Testis (tissue), 2 donors: ENCODE measurements at regions not wholly inside any gene's neighbourhood (a gene's known extent, or its start where the extent isn't known, plus 50 kb on each side); places are given as distances from the start of the nearest gene placed in this dataset.

ENCODE experiments used
- DNase-seq: peaks from one replicate; pipeline ENCODE4 v3.0.0-alpha.2; 2019
- H3K27ac ChIP-seq, 2 donors: fragments of 200-600 bp; sonication (generic); one replicate each; pipeline ENCODE4 v1.5.1; 2019
- H3K27me3 ChIP-seq: fragments of 200-600 bp; sonication (generic); one replicate; pipeline ENCODE4 v1.5.1; 2019
- H3K36me3 ChIP-seq: fragments of 200-600 bp; sonication (generic); one replicate; pipeline ENCODE4 v1.5.1; 2017; ENCODE audit warnings: low read depth; ENCODE audit errors: missing control alignments
- H3K4me1 ChIP-seq: fragments of 200-600 bp; sonication (generic); one replicate; pipeline ENCODE4 v1.5.1; 2019
- H3K4me3 ChIP-seq, 2 donors: fragments of 200-600 bp; sonication (generic); one replicate each; pipeline ENCODE4 v1.5.1; 2017 to 2019
- H3K9me3 ChIP-seq: fragments of 200-600 bp; sonication (generic); one replicate; pipeline ENCODE4 v1.5.1; 2017
- CTCF ChIP-seq, 3 experiments: fragments of 450-650 bp in 2 of 3; fragments of 200-600 bp in 1 of 3; sonication (generic) in 1 of 3; IDR thresholded peaks; one replicate each; pipeline ENCODE4 v1.5.1; 2016 to 2019; ENCODE audit warnings: antibody characterized with exemption in 3 of 3, mild to moderate bottlenecking in 2 of 3, moderate library complexity in 1 of 3
- POLR2A ChIP-seq: fragments of 450-650 bp; IDR thresholded peaks from one replicate; pipeline ENCODE4 v1.6.1; 2017; ENCODE audit warnings: antibody characterized with exemption, mild to moderate bottlenecking, moderate library complexity
- WGBS, 2 donors: methylation state at CpG; one replicate each; pipeline ENCODE4 v1.1.5; 2018; 5-methylcytosine and 5-hydroxymethylcytosine counted together
- intact Hi-C: fragments of 100-400 bp; cut with DNase I; formaldehyde crosslinking; loops from one replicate; pipeline ENCODE4 v1.15.1; 2023; ENCODE audit warnings: low total_unique reads

- 79 to 89% methylated on average over 1 of the region's 1 CpG for WGBS, 2 donors
Observed at GRCh38 chr7:124692425-124692824, 73.2 kb downstream of the GPR37 start.

GRCh38 chr7:124690840-124691239, 74.8 kb downstream of the GPR37 start:
- Histone ChIP-seq H3K27me3 (no peaks in the 10 kb centered on the region), H3K27ac (no peak overlapping the region), H3K4me3 (no peak overlapping the region), H3K9me3 (no peaks in the 10 kb centered on the region), H3K4me1 (peaks cover 3% of the 10 kb centered on the region), H3K36me3 (no peaks in the 10 kb centered on the region)
- DNase-seq = no peak
- TF ChIP-seq POLR2A (no peak), CTCF (IDR thresholded peaks at IDR 0.05) (no peak)
- intact Hi-C loops = no loop called here

More at GRCh38 chr7:124692425-124692824, 73.2 kb downstream of the GPR37 start:
- Histone ChIP-seq H3K4me3 (no peak overlapping the region), H3K36me3 (no peaks in the 10 kb centered on the region), H3K27ac (no peak overlapping the region), H3K9me3 (no peaks in the 10 kb centered on the region), H3K27me3 (no peaks in the 10 kb centered on the region), H3K4me1 (no peaks in the 10 kb centered on the region)
- intact Hi-C loops = no loop called here
- DNase-seq = no peak
- TF ChIP-seq POLR2A (no peak), CTCF (IDR thresholded peaks at IDR 0.05) (no peak)

GRCh38 chr7:124689931-124690330, 75.7 kb downstream of the GPR37 start:
- no peak overlapping the region for H3K4me3 ChIP-seq
- WGBS, 2 donors = 91 to 100% methylated on average over 1 of the region's 1 CpG

GRCh38 chr7:124689523-124689922, 76.1 kb downstream of the GPR37 start:
- intact Hi-C loops = no loop called here
- Histone ChIP-seq H3K36me3 (no peaks in the 10 kb centered on the region), H3K4me3 (no peak overlapping the region), H3K4me1 (peaks cover 3% of the 10 kb centered on the region), H3K27me3 (no peaks in the 10 kb centered on the region), H3K9me3 (no peaks in the 10 kb centered on the region), H3K27ac (no peak overlapping the region)
- DNase-seq = no peak
- TF ChIP-seq CTCF (IDR thresholded peaks at IDR 0.05) = no peak
- no peak for TF ChIP-seq POLR2A
- 79 to 80% methylated on average over 2 of the region's 2 CpGs for WGBS, 2 donors

More at GRCh38 chr7:124689931-124690330, 75.7 kb downstream of the GPR37 start:
- Histone ChIP-seq H3K36me3 (no peaks in the 10 kb centered on the region), H3K27ac (no peak overlapping the region), H3K9me3 (no peaks in the 10 kb centered on the region), H3K4me1 (peaks cover 3% of the 10 kb centered on the region), H3K27me3 (no peaks in the 10 kb centered on the region)
- TF ChIP-seq CTCF (IDR thresholded peaks at IDR 0.05) (no peak), POLR2A (no peak)
- no peak for DNase-seq
- intact Hi-C loops = no loop called here

GRCh38 chr7:124688991-124689390, 76.6 kb downstream of the GPR37 start:
- peaks cover 3% of the 10 kb centered on the region for H3K4me1 ChIP-seq
- TF ChIP-seq POLR2A (no peak), CTCF (IDR thresholded peaks at IDR 0.05) (no peak)
- H3K27ac ChIP-seq = no peak overlapping the region
- intact Hi-C loops = no loop called here
- H3K4me3 ChIP-seq = no peak overlapping the region
- no peaks in the 10 kb centered on the region for H3K27me3 ChIP-seq
- no peak for DNase-seq
- H3K9me3 ChIP-seq = no peaks in the 10 kb centered on the region
- 91 to 95% methylated on average over 3 of the region's 3 CpGs for WGBS, 2 donors
- H3K36me3 ChIP-seq = no peaks in the 10 kb centered on the region
